ENCODE measurements at regions not wholly inside any gene's neighbourhood (a gene's known extent, or its start where the extent isn't known, plus 50 kb on each side); places are given as distances from the start of the nearest gene placed in this dataset.

GRCh38 chr11:128242451-128242850, 344.9 kb downstream of the ETS1 start:
- H3K36me3 ChIP-seq, result no peaks in the 10 kb centered on the region
- H3K4me3 ChIP-seq, result no peak overlapping the region
- no peaks in the 10 kb centered on the region for H3K4me1 ChIP-seq
- H3K27ac ChIP-seq (replicated peaks), result no peak overlapping the region
- peaks cover 10% of the 10 kb centered on the region for H3K27me3 ChIP-seq (ENCODE audit: low read depth)
- no peaks in the 10 kb centered on the region for H3K9me3 ChIP-seq (replicated peaks)
- intact Hi-C loops (cut with micrococcal nuclease), result no loop called here
- TF ChIP-seq CTCF (IDR thresholded peaks at IDR 0.05; ENCODE audit: borderline replicate concordance), result no peak
- no peak for DNase-seq

GRCh38 chr11:128240546-128240945, 346.8 kb downstream of the ETS1 start:
- H3K4me3 ChIP-seq, result no peak overlapping the region
- no peak overlapping the region for H3K27ac ChIP-seq (replicated peaks)
- intact Hi-C loops (cut with micrococcal nuclease), result no loop called here
- no peaks in the 10 kb centered on the region for H3K9me3 ChIP-seq (replicated peaks)
- no peaks in the 10 kb centered on the region for H3K27me3 ChIP-seq (ENCODE audit: low read depth)
- no peak for DNase-seq
- H3K4me1 ChIP-seq, result peaks cover 4% of the 10 kb centered on the region
- TF ChIP-seq CTCF (IDR thresholded peaks at IDR 0.05; ENCODE audit: borderline replicate concordance), result no peak
- no peaks in the 10 kb centered on the region for H3K36me3 ChIP-seq

GRCh38 chr11:128239306-128239705, 348.1 kb downstream of the ETS1 start:
- intact Hi-C loops (cut with micrococcal nuclease), result no loop called here
- Histone ChIP-seq H3K27ac (replicated peaks) (no peak overlapping the region), H3K4me1 (peaks cover 7% of the 10 kb centered on the region), H3K36me3 (no peaks in the 10 kb centered on the region), H3K4me3 (no peak overlapping the region), H3K9me3 (replicated peaks) (no peaks in the 10 kb centered on the region), H3K27me3 (ENCODE audit: low read depth) (no peaks in the 10 kb centered on the region)
- no peak for DNase-seq
- TF ChIP-seq CTCF (IDR thresholded peaks at IDR 0.05; ENCODE audit: borderline replicate concordance), result no peak

DNA sequence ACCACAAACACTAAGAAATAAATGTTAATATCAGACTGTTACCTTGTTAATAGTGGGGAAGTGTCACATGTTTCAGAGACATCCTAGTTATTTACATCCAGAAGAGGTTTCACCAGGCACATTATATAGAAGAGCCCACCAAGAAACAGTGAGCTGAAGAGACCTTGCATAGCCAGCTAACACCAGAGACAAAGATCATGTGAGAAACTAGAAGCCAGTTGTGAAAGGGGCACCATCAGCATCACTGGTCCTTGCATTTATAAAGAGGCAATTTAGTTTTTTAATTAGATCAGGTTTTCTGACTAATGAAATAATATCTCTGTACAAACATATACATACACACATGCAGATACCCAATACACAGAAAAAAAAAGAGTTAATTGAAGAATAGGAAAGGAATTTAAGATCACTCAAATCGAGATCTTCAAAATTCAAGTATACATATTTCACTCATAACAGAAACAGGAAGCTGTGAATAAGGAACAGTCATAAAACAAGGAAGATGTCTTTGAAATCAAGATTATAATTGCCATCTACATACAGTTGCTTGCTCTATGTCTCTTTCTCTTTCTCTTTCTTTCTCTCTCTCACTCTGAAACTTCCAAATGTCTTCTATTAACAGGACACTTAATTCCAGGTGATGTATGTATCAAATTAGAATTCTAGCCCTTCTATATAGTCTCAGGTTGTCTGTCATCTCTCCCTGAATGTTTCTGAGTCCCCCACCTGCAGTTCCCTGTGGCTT, 348.7 kb downstream of the ETS1 start:
- Histone ChIP-seq H3K9me3 (replicated peaks) (no peaks in the 10 kb centered on the region), H3K4me3 (no peak overlapping the region), H3K27me3 (ENCODE audit: low read depth) (no peaks in the 10 kb centered on the region), H3K36me3 (no peaks in the 10 kb centered on the region), H3K4me1 (peaks cover 7% of the 10 kb centered on the region), H3K27ac (replicated peaks) (no peak overlapping the region)
- DNase-seq, result no peak
- intact Hi-C loops (cut with micrococcal nuclease), result no loop called here
- no peak for TF ChIP-seq CTCF (IDR thresholded peaks at IDR 0.05; ENCODE audit: borderline replicate concordance)

DNA sequence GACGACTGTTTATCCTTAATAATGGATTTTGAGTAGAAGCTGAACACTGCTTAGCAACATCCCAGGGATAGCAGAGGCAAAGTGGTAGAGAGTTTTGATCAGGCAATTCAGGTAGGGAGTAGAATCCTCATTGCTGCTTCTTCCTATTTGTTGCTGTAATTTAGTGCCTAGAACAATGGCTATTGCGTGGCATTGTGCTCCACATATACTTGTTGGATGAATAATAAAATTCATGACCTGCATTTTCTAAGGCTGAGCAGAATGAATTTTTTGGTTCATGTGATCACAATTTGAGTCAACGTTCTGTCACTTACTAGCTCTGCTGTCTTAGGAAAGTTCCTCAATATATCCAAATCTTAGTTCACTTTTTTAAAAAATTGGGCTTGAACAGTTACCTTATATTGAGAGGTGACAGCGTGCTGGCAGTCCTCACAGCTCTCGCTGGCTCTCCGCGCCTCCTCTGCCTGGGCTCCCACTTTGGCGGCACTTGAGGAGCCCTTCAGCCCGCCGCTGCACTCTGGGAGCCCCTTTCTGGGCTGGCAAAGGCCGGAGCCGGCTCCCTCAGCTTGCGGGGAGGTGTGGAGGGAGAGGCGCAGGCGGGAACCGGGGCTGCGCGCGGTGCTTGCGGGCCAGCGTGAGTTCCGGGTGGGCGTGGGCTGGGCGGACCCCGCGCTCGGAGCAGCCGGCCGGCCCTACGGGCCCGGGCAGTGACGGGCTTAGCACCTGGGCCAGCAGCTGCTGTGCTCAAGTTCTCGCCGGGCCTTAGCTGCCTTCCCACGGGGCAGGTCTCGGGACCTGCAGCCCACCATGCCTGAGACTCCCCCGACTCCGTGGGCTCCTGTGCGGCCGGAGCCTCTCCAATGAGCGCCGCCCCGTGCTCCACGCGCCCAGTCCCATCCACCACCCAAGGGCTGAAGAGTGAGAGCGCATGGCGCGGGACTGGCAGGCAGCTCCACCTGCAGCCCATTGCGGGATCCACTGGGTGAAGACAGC, 350.6 kb downstream of the ETS1 start:
- no peaks in the 10 kb centered on the region for H3K27me3 ChIP-seq (ENCODE audit: low read depth)
- no peak overlapping the region for H3K27ac ChIP-seq (replicated peaks)
- DNase-seq, result no peak
- H3K4me3 ChIP-seq, result no peak overlapping the region
- H3K36me3 ChIP-seq, result no peaks in the 10 kb centered on the region
- H3K4me1 ChIP-seq, result peaks cover 7% of the 10 kb centered on the region
- H3K9me3 ChIP-seq (replicated peaks), result no peaks in the 10 kb centered on the region
- TF ChIP-seq CTCF (IDR thresholded peaks at IDR 0.05; ENCODE audit: borderline replicate concordance), result no peak
- intact Hi-C loops (cut with micrococcal nuclease), result no loop called here

Measured in left ventricle myocardium inferior (tissue), 1 donor.